HG03342 (cell line): ENCODE measurements at regions not wholly inside any gene's neighbourhood (a gene's known extent, or its start where the extent isn't known, plus 50 kb on each side); places are given as distances from the start of the nearest gene placed in this dataset.

ENCODE experiments used
- ATAC-seq: cut with Tn5 transposase; IDR thresholded peaks from one replicate; pipeline ENCODE4 v1.9.1; 2021; ENCODE audit warnings: mild to moderate bottlenecking, moderate library complexity; ENCODE audit not compliant: unreplicated experiment

DNA sequence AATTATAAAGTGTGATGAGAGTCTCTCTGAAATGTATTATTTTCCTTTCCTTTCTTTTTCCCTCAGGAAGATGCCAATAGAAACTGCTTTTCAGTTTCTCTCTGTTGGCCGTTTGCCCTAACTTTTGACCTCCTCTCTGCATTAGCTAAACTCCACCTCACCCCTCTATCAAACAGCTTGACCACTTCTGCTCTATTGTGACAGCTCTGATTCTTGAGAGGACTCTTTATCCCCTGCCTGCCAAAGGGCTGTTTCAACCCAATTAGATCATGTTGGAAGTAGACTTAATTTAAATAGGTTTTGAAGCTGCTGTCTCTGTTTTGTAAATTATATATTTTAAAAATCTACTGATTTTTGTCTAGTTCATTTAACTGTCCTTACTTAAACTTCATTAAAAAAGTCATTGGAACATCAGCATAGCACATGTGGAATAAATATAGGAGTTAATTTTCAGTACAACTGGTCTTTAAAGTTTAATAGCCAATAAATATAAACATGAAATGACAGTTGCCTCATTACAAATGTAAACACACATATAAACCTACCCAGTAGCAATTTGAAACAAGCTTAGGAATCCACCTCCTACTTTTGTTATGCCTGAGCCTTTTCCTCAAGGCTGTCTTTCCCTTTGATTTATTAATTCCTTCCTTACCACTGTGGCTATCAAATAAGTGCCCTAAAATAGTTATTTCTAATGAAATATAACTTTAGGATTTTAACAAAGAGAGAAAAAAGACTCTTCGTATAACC, 152.0 kb downstream of the CHRM3 start:
- ATAC-seq: no peak

DNA sequence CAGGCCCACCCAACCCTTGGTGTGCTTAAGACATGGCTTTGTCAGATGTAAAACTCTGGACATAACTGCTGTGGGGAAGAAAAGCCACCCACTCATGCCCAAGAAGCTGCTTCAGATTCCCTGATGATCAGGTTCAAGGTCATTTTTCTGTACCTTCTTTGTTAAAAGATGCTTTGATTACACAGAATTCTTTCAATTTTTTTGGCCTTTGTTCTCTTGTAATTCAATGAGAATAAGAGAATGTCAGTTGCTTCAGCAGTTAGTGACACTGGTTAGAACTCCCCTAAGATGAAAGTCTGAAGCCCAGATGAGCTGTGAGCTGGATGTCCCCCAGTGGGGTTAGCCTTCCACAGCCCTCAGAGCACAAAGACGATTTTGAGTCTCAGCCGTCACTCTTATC, 152.7 kb downstream of the CHRM3 start:
- ATAC-seq: no peak

DNA sequence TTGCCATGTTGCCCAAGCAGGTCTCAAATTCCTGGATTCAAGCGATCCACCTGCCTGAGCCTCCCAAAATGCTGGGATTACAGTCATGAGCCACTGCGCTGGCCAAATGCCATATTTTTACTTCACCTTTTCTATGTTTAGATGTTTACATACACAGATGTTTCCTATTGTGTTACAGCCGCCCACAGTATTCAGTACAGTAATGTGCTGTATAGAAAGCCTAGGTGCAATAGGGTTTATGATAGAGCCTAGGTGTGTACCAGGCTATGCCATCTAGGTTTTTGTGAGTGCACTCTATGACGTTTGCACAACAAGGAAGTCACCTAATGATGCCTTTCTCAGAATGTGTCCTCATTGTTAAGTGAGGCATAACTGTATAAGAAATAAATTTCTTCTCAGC, 153.4 kb downstream of the CHRM3 start:
- no peak for ATAC-seq

DNA sequence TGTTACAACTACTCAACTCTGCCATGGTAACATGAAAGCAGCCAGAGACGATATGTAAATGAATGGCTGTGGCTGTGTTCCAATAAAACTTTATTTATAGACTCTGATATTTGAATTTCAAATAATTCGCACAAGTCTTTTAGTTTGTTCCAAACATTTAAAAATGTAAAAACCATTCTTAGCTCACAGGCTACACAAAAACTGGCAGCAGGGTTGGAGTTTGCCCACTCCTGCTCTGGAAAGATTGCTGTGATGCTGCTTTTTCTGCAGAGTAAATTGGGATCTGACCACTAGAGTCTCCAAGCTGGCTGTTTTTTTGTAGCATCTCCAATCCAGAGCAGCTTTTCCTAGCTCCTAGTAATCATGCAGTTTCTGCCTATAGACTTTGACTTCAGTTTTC, 157.5 kb downstream of the CHRM3 start:
- no peak for ATAC-seq

DNA sequence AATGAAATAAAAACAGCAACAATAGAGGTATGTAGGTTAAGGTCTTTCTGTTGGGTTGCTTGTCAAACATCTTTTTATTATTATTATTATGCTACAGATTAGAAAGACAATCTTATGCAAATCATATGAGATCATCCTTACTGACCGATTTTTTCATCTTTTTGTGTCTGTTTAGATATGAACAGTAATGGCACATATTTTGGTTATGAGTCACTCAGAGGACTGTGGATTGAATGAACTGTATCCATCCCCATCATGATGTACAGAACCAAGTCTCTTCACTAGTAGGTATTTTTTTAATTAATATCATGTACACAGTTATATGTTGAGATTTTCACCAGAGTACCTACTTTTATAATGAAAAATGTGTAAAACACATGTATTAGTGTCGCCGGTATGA, 159.1 kb downstream of the CHRM3 start:
- ATAC-seq: no peak

DNA sequence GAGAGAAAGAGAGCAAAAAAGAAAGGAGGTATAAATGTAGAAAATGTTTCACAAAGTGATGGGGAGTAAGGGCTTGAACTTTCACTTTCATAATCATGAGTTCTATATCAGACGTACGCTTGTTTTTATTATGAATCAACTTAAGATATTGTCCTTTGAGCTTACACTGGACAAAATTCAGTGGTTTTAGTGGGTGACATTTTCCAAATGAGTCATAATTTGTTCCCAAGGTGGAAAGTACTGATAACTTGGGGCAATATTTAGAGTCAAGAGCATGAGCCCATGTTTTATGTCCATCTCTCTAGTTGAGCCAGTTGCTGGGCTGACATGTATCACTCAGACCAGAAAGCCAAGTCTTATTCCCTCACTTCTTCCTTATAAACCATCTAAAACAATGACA, 161.6 kb downstream of the CHRM3 start:
- no peak for ATAC-seq

DNA sequence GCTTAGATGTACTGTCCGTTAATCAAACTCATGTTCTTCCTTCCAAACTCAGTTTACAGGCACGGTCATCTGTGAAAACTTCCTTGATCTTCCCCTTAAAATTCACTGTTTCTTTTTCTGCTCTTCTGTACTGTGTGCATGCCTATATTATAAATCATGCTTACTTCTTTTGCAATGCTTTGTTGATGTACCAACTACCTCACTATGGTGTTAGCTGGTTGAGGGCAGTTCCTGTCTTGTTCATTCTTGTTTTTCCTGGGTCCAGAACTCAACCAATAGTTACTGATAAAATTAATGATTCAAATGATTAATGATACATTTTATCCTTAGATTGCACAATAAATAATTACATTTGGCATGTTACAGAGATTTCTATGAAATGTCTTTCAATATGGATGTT, 163.8 kb downstream of the CHRM3 start:
- ATAC-seq: no peak

DNA sequence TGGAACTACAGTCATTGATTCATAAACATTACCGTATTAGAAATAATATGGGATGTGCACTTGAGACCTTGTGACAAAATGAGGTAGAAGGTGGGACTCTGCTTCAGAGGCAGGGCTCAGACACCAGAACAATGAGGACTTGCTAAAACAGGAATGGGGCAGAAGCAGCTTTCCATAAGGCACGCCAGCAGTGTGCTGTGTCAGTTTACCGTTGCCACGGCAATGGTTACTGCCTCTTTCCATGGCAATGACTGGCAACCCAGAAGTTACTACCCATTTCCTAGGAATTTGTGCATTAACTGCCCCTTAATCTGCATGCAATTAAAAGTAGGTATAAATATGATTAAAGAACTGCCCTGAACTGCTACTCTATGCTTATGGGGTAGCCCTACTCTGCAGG, 169.0 kb downstream of the CHRM3 start:
- ATAC-seq: no peak

DNA sequence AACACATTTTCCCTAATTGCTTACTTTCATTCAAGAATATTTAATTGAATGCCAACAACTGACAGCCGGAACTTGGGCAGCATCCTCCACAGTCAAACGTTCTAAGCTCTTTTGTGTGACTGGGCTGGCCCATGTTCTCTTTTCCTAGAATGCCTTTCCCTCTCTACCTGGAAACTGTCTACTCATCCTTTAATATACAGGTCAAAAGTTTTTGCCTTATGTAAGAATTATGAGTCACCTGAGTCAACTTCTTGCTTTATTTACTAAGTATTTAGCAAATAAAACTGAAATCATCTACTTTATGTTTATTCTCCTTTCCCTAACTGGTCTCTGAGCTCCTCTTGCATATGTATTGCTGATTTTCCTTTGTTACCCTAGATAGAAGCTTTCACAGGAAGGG, 172.2 kb downstream of the CHRM3 start:
- no peak for ATAC-seq

DNA sequence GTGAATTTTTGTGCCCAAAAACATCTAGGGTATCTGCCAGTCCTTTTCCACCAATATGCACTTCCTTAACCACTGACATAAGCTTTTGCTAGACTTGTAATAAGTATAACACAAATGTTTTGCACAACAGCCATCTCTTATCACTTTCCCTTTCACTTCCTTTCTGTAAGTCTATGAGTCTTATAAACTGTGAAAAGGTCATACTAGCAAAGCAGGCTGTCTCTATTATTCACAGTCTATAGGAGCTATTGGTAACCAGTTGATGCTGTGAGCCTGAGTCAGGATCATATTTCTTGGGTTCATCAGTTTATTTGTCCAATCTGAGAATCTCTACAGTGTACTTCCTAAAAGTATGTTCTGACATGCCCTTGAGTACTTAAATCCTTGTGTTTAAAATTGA, 172.6 kb downstream of the CHRM3 start:
- no peak for ATAC-seq

DNA sequence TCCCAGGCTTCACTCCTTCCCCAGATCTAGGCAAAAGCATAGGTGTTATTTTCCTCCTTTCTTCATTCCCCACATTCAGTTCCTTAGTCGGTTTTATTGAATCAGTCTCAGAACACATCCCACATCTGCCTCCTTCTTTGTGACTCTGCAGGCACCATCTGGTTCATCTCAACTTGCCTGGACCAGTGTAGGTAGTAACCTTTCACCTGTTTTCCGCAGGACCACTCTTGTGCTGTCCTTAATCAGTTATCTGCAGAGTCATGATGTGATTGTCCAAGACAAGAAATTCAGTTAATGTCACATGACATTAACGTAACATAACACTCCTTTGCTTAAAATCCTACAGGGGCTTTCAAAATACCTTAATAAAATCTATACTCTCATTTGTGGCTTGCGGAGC, 174.6 kb downstream of the CHRM3 start:
- ATAC-seq: no peak

DNA sequence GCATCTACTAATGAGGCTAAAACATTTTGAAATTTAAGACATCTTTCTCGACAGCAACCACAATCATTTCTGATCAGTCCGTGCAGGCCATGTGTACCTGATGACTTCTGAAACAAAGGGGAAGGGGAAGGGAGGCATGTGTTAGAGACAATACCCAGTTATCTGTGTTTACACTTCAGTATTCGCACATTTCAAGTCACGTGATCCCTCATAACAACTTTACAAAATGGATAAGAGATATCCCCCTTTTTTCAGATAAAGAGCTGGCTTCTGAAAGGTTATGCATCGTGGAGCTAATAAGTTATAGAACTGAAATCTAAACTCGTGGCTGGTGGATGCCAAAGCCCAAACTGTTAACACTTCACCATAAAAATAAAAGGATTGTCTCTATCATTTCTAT, 175.7 kb downstream of the CHRM3 start:
- no peak for ATAC-seq

DNA sequence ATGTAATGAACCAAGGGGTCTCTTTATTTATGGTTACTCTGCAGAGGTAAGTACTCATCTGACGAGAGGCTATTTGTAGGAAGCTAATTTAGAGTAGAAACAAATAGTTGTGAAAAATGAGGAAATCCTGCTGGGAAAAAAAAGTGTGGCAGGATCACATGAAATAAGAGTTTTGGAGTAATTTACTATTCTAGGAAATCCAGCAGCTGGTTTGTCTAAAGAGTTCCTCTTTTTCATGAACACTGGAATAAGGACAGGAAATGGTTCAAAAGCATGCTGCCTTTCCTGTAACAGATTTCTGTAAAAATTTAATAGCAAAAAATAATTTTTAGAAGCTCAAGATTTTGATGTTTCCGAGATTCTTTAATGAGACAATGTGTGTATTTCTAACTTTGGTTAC, 177.3 kb downstream of the CHRM3 start:
- ATAC-seq: no peak

DNA sequence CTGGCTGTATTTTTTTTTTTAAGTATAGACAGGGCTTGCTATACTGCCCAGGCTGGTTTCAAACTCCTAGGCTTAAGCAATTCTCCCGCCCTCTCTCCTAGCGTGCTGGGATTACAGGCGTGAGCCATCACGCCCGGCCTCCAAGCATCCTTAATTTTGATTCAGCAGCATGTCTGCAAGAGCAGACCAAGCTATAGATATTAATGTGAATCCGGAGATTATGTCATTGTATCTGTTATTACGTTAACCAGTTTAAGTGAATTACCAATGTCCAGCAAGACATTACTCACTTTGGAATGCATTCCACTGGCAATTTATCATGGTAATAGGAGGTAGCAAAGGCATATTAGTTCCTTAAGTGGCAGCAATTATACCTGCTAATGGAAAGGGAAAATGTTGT, 179.7 kb downstream of the CHRM3 start:
- no peak for ATAC-seq

DNA sequence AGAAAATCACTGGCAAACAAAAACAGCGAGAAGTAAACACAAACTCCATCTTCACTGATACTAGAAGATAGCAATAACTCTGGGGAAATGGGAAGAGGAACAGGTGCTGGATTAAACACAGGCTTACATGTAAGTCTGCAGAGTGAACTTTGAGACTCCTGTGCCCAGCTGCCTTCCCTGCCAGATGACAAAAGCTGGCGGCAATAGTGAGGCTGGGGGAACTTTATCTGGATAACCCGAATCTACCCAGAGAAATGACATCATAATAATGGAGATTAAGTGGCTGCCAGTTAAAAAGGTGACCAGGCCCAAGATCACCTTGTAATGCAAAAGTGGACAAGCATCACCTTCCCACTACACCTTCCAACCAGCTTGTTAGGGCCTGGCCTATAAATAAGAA, 184.5 kb downstream of the CHRM3 start:
- ATAC-seq: no peak

DNA sequence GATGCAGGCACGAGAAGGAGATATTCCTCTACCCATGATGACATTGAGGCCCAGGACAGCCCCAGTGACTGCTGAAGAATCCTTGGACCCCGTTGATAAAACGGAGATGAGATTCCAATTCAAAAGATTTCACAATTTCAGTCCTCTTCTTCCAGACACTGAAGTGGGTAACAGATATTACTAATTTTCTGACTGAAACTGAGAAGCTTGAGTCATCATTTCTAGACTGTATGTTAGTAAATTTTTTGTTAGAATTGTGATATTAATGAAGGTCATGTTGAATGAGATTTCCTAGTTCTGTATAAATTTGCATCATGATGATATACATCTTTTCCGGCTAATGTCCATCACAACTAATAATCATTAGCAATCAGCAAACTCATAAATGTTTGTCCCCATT, 185.8 kb downstream of the CHRM3 start:
- no peak for ATAC-seq

DNA sequence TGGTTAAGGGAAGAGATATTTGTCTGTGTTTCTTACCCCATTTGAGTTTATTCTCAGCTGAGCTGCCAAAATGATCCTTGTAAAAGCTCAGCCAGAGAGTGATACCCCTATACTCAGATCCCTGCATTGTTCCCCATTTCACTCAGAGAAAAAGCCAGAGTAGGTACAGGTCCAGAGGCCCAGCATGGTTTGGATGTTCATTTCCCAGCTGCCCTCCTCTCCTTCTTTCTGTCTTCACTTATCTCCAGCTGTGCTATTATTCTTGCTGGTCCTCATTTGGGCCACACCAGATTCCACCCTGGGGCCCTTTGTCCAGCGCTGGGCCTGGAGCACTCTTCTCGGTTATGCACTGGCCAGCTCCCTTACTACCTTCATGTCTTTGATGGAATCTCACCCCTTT, 187.7 kb downstream of the CHRM3 start:
- no peak for ATAC-seq

DNA sequence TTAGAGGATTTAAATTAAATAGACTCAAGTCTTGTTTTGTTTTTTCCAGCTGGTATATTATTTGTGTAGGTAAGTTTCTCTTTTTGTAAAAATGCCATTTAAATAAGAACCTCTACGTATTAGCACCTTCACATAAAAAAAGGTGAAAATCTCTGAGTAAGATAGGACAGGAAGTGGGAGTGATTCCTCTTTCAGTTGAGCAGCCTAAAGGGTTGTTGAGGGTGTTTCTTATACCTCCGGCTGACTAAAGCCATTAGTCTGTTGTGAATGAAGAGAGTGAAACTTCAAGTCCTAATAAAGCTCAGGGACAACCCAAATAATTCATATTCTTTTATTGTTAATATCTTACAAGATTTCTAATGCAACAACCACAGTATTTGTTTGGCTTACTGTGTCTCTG, 188.7 kb downstream of the CHRM3 start:
- no peak for ATAC-seq

DNA sequence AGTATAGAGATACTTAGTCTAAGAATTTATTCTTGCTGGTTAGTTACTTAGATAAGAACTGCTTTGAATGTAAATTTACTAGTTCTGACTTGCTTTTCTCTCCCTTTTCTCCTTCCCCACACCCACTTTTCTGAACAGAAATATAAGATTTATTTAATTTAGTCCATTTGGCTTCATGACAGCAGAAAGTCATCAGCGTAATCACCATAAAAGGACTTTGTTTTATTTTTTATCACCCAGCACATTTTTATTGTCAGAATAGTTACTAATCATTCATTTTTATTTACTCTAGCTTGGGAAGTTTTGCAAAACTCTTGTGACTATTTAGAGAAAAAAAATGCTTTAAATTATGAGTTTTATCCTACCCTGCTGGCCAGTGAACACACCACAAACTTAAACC, 197.2 kb downstream of the CHRM3 start:
- ATAC-seq: no peak

DNA sequence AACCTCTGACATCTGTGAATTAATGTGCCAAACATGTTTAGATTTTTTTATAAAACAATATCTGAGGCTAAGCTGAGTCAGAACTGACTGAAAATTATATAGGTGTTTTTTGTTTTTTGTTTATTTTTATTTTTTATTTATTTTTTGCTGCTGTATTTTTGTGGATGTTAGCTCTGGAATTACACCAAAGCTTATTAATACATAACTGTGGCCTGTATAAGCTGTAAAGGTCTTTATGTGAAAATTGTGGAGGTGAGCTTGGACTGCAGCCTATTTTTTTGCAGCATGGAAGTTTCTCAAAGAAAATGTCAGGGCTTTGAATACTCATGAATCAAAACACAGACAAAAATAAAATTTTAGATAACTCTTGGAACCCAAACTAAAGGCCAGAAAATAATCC, 199.8 kb downstream of the CHRM3 start:
- no peak for ATAC-seq

DNA sequence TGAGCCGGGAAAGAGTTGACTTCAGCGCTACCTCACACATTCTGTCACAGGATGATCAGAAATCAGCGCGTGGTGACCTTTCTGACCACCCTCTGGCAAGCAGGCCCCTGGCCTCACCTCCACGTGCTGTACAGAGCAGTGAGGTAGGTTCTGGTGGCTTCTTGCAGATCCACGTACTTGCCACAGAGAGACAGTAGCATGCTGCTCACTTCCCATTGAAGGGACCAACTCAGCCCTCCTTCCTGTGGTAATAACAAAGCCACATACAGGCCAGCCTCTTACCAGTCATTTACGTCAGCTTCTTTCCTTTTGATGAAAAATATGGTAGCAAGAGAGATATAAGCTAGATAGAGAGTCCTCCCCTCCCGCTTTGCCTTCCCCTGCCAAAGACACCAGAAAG, 200.7 kb downstream of the CHRM3 start:
- ATAC-seq: no peak

DNA sequence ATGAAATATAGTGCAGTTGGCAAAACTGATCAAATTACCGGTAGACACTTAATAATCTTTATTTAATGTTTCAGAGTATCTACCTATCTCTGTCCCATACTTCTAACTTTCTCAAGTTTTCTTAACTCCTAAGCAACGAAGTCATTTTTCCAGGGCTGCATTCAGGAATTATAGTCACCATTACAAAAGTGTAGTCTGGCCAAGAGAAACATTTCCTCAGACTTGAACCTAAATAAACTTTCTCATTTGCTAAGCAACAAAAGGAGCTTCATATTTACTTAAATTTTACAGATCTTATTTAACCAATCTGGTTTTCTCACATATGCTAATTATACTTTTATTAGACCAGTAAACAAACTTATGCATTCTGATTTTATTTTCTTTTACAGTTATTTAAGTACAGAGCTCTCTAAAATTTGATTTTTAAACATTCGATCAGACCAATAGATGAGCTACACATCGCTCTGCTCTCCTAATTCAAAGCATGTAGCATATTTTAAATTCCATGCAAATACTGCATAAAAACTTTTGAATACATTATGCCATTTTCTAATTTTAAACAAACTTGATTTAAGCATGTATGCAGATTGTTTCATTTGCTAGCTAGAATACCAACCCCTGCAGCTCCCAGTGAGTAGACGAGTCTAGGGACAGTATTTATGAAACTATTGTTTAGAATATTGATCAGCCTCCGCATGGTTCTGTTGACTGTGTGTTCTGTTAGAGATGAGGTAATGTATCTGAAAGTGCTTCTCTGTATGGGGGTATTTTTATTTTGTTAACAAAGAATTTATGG, 201.4 kb downstream of the CHRM3 start:
- ATAC-seq: no peak

DNA sequence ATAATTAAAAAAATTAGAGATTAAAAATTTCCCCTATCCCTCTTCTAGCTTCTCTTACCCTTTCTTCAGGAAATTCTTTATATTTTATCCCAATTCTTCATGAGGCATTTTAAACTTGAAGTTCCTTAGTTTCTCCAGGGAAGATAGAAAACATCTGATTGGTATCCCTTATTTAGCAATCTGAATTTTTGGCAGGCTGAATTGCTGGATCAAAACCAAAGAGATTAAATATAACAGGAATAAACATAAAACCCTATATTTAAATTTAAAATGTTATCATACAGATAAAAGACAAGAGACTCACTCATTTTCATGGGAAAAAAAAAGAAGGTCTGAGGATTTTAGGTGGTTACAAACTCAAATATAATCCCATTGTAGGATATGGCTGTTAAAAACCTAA, 204.2 kb downstream of the CHRM3 start:
- no peak for ATAC-seq
